ENCODE measurements at regions not wholly inside any gene's neighbourhood (a gene's known extent, or its start where the extent isn't known, plus 50 kb on each side); places are given as distances from the start of the nearest gene placed in this dataset.

DNA sequence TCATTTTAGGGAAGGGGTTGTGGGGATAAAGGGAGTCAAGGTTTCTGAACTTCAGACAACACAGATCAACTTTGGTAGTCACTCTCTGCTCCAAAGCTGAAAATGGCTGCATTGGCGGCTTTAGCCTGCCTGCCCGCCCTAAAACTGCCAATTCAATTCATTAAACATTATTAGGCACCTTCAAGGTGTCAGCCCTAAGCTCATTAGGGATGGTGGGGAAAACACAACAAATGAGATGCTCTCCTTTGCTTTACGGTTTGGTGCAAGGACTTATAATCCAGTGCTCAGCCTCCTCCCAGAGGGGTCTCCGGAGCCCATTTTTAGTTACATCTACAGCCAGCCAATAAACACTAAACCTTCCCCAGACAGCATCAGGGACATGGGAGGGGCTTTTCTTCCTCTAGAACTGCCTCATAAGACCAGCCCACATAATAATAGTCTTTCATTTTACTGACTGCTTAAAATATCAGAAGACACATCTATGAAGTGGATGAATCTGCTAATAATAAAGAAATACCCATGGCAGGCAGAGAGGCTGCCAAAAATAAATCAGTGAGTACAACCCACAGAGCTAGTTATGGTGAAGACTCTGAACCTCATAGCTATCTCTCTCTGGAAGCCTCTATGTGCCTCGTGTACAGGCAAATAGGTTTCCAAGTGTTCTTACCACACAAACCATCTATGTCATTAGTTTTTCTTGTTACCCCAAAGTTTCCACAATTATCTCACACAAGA is 102.8 kb upstream of the NCAM1 start:
- Histone ChIP-seq H4K20me1 (ENCODE audit: insufficient read depth, poor library complexity, severe bottlenecking) (no peaks in the 10 kb centered on the region), H2AFZ (no peak overlapping the region), H3K9me2 (replicated peaks; ENCODE audit: insufficient read depth) (no peaks in the 10 kb centered on the region), H3K27me3 (peaks cover 6% of the 10 kb centered on the region), H3K4me3 (no peak overlapping the region), H3K9me3 (ENCODE audit: low read depth) (peaks cover 5% of the 10 kb centered on the region), H3K27ac (no peak overlapping the region), H3K4me2 (no peak overlapping the region), H3K36me3 (replicated peaks; ENCODE audit: insufficient read depth, low read depth) (no peaks in the 10 kb centered on the region), H3K4me1 (ENCODE audit: insufficient read depth) (no peaks in the 10 kb centered on the region), H3K79me2 (no peaks in the 10 kb centered on the region)
- TF ChIP-seq, protein P1, sequence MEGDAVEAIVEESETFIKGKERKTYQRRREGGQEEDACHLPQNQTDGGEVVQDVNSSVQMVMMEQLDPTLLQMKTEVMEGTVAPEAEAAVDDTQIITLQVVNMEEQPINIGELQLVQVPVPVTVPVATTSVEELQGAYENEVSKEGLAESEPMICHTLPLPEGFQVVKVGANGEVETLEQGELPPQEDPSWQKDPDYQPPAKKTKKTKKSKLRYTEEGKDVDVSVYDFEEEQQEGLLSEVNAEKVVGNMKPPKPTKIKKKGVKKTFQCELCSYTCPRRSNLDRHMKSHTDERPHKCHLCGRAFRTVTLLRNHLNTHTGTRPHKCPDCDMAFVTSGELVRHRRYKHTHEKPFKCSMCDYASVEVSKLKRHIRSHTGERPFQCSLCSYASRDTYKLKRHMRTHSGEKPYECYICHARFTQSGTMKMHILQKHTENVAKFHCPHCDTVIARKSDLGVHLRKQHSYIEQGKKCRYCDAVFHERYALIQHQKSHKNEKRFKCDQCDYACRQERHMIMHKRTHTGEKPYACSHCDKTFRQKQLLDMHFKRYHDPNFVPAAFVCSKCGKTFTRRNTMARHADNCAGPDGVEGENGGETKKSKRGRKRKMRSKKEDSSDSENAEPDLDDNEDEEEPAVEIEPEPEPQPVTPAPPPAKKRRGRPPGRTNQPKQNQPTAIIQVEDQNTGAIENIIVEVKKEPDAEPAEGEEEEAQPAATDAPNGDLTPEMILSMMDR (IDR thresholded peaks at IDR 0.05; ENCODE audit: poor library complexity) = no peak
- TF ChIP-seq EZH2 (IDR thresholded peaks at IDR 0.05; ENCODE audit: borderline replicate concordance) (no peak), EZH2phosphoT487 (IDR thresholded peaks at IDR 0.05; ENCODE audit: low read depth, severe bottlenecking, unreplicated experiment) (no peak)
- 73% methylated on average over 5 of the region's 5 CpGs for WGBS (ENCODE audit: low lambda C conversion rate, missing lambda C conversion rate)
- DNase-seq (ENCODE audit: low spot score) = no peak

DNA sequence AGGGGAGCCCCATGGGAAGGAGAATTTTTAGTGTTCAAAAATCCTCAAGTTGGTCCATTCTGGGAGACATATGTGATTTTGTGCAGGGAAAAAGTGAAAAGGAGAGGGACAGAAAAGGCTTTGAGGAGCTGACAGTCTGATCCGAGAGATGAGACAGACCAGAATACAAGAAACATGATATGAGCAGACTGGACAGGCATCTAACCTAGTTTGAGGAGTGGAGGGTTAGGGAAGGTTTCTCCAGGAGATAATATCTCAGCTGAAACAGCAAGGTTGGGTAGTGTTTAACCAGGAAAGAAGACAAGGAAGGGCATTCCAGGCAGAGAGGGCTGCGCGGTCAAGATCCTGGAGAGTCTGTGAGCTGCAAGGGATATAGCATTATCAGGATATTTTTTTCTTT is 101.4 kb upstream of the NCAM1 start:
- no peaks in the 10 kb centered on the region for H3K79me2 ChIP-seq
- no peaks in the 10 kb centered on the region for H3K4me1 ChIP-seq (ENCODE audit: insufficient read depth)
- H3K9me3 ChIP-seq (ENCODE audit: low read depth) = peaks cover 5% of the 10 kb centered on the region
- DNase-seq (ENCODE audit: low spot score) = no peak
- 80% methylated on average over 3 of the region's 3 CpGs for WGBS (ENCODE audit: low lambda C conversion rate, missing lambda C conversion rate)
- H4K20me1 ChIP-seq (ENCODE audit: insufficient read depth, poor library complexity, severe bottlenecking) = no peaks in the 10 kb centered on the region
- TF ChIP-seq, protein P1 (IDR thresholded peaks at IDR 0.05; ENCODE audit: poor library complexity) = no peak
- TF ChIP-seq EZH2phosphoT487 (IDR thresholded peaks at IDR 0.05; ENCODE audit: low read depth, severe bottlenecking, unreplicated experiment) = no peak
- TF ChIP-seq EZH2 (IDR thresholded peaks at IDR 0.05; ENCODE audit: borderline replicate concordance) = no peak
- H3K9me2 ChIP-seq (replicated peaks; ENCODE audit: insufficient read depth) = no peaks in the 10 kb centered on the region
- H3K36me3 ChIP-seq (replicated peaks; ENCODE audit: insufficient read depth, low read depth) = no peaks in the 10 kb centered on the region
- H3K27me3 ChIP-seq = peaks cover 6% of the 10 kb centered on the region
- H3K4me3 ChIP-seq = no peak overlapping the region
- no peak overlapping the region for H3K27ac ChIP-seq
- no peak overlapping the region for H2AFZ ChIP-seq
- no peak overlapping the region for H3K4me2 ChIP-seq

DNA sequence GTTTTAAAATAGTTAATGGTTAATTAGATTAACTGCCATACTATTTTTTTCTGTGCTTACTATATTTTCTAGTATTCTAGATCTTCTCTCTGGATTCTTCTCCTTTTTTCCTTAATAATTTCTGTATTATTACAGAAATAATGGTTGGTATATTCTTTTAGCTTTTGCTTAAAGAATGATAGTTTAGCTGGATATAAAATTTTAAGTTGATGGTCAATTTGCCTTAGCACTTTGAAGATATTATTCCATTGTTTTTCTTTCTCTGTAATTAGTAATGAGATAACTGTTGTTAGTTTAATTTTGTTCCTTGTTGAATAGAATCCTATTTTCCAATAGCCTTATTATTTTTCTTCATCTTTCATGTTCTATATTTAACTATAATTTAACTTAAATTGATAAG is 99.9 kb upstream of the NCAM1 start:
- H2AFZ ChIP-seq = no peak overlapping the region
- H3K36me3 ChIP-seq (replicated peaks; ENCODE audit: insufficient read depth, low read depth) = no peaks in the 10 kb centered on the region
- no peaks in the 10 kb centered on the region for H4K20me1 ChIP-seq (ENCODE audit: insufficient read depth, poor library complexity, severe bottlenecking)
- H3K4me2 ChIP-seq = no peak overlapping the region
- H3K9me2 ChIP-seq (replicated peaks; ENCODE audit: insufficient read depth) = no peaks in the 10 kb centered on the region
- no peak overlapping the region for H3K27ac ChIP-seq
- peaks cover 5% of the 10 kb centered on the region for H3K9me3 ChIP-seq (ENCODE audit: low read depth)
- DNase-seq (ENCODE audit: low spot score) = no peak
- H3K79me2 ChIP-seq = no peaks in the 10 kb centered on the region
- TF ChIP-seq, protein P1 (IDR thresholded peaks at IDR 0.05; ENCODE audit: poor library complexity) = no peak
- TF ChIP-seq EZH2phosphoT487 (IDR thresholded peaks at IDR 0.05; ENCODE audit: low read depth, severe bottlenecking, unreplicated experiment) (no peak), EZH2 (IDR thresholded peaks at IDR 0.05; ENCODE audit: borderline replicate concordance) (no peak)
- H3K4me1 ChIP-seq (ENCODE audit: insufficient read depth) = no peaks in the 10 kb centered on the region
- H3K27me3 ChIP-seq = no peaks in the 10 kb centered on the region
- no peak overlapping the region for H3K4me3 ChIP-seq

Measured in hepatocyte (in vitro differentiated cells).